Peyer's patch (tissue), 4 donors: ENCODE measurements at regions not wholly inside any gene's neighbourhood (a gene's known extent, or its start where the extent isn't known, plus 50 kb on each side); places are given as distances from the start of the nearest gene placed in this dataset.

Experiments used
- CTCF ChIP-seq, 6 experiments: fragments of 450-650 bp in 4 of 6; fragments of 200-600 bp in 2 of 6; sonication (generic) in 1 of 6; IDR thresholded peaks; one replicate each; pipeline ENCODE4 v1.5.1; 2017 to 2019; ENCODE audit warnings: antibody characterized with exemption in 6 of 6, mild to moderate bottlenecking in 3 of 6, moderate library complexity in 1 of 6
- POLR2A ChIP-seq, 2 donors: fragments of 450-650 bp; IDR thresholded peaks; one replicate each; pipeline ENCODE4 v1.5.1; 2017; ENCODE audit warnings: antibody characterized with exemption in 2 of 2, mild to moderate bottlenecking in 2 of 2, moderate library complexity in 2 of 2

GRCh38 chr1:29447368-29447767 is 211.0 kb downstream of the PTPRU start:
- TF ChIP-seq CTCF (IDR thresholded peaks at IDR 0.05): no peak
- no peak for TF ChIP-seq POLR2A (IDR thresholded peaks at IDR 0.05)
